GM23248 (cell line): ENCODE measurements at regions not wholly inside any gene's neighbourhood (a gene's known extent, or its start where the extent isn't known, plus 50 kb on each side); places are given as distances from the start of the nearest gene placed in this dataset.

ENCODE experiments used
- EZH2 ChIP-seq: fragments of 200-600 bp; sonication (generic); IDR thresholded peaks from 2 replicates; pipeline ENCODE4 v1.6.1; 2018; ENCODE audit warnings: antibody characterized with exemption, mild to moderate bottlenecking; ENCODE audit not compliant: insufficient read depth, poor library complexity, severe bottlenecking
- EZH2phosphoT487 ChIP-seq: fragments of 200-600 bp; sonication (generic); IDR thresholded peaks from 2 replicates; pipeline ENCODE4 v1.6.1; 2018; ENCODE audit warnings: antibody characterized with exemption, moderate library complexity, mild to moderate bottlenecking, low read depth; ENCODE audit not compliant: insufficient read depth

- TF ChIP-seq EZH2phosphoT487 (no peak), EZH2 (no peak)
These were observed 121.2 kb upstream of the BTN3A2 start for GRCh38 chr6:26243752-26244151.
